ENCODE measurements at regions not wholly inside any gene's neighbourhood (a gene's known extent, or its start where the extent isn't known, plus 50 kb on each side); places are given as distances from the start of the nearest gene placed in this dataset.
"Not testable (repeated sequence)": the region's sequence is repeated elsewhere in the genome, so short reads cannot be mapped to it uniquely, and the experiment has no call there.

DNA sequence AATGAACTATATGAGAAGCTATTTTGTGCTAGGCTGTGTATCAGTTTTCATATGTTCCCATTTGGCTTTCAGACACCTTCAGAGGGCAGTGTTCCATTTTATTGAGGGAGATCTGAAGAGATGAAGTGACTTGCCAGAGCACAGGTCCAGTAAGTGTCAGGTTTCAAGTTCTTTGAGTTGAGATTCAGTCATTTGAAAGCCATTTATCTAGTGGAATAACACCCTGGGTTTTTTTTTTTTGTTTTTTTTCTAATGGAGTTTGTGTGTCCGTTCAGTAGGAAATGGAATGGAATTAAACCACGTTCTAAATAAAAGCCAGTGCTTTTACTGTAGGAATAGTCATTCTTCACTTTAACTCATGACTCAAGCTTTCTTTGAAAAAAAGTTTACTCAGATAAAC is 652.9 kb upstream of the USP24 start:
- Histone ChIP-seq H3K27ac (replicated peaks) (no peak overlapping the region), H3K27me3 (ENCODE audit: insufficient read depth, poor library complexity, severe bottlenecking) (peaks cover 4% of the 10 kb centered on the region), H3K4me3 (replicated peaks; ENCODE audit: insufficient read depth, low read length) (no peak overlapping the region)
- TF ChIP-seq POLR2AphosphoS5 (IDR thresholded peaks at IDR 0.05; ENCODE audit: low read depth) (no peak), SPI1 (IDR thresholded peaks at IDR 0.05; ENCODE audit: borderline replicate concordance, low read depth) (no peak), GABPA (IDR thresholded peaks at IDR 0.05; ENCODE audit: low read depth) (no peak)
- TF ChIP-seq, protein P1, sequence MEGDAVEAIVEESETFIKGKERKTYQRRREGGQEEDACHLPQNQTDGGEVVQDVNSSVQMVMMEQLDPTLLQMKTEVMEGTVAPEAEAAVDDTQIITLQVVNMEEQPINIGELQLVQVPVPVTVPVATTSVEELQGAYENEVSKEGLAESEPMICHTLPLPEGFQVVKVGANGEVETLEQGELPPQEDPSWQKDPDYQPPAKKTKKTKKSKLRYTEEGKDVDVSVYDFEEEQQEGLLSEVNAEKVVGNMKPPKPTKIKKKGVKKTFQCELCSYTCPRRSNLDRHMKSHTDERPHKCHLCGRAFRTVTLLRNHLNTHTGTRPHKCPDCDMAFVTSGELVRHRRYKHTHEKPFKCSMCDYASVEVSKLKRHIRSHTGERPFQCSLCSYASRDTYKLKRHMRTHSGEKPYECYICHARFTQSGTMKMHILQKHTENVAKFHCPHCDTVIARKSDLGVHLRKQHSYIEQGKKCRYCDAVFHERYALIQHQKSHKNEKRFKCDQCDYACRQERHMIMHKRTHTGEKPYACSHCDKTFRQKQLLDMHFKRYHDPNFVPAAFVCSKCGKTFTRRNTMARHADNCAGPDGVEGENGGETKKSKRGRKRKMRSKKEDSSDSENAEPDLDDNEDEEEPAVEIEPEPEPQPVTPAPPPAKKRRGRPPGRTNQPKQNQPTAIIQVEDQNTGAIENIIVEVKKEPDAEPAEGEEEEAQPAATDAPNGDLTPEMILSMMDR (IDR thresholded peaks at IDR 0.05; ENCODE audit: insufficient read depth, low read length) = no peak
- TF ChIP-seq, protein P2, sequence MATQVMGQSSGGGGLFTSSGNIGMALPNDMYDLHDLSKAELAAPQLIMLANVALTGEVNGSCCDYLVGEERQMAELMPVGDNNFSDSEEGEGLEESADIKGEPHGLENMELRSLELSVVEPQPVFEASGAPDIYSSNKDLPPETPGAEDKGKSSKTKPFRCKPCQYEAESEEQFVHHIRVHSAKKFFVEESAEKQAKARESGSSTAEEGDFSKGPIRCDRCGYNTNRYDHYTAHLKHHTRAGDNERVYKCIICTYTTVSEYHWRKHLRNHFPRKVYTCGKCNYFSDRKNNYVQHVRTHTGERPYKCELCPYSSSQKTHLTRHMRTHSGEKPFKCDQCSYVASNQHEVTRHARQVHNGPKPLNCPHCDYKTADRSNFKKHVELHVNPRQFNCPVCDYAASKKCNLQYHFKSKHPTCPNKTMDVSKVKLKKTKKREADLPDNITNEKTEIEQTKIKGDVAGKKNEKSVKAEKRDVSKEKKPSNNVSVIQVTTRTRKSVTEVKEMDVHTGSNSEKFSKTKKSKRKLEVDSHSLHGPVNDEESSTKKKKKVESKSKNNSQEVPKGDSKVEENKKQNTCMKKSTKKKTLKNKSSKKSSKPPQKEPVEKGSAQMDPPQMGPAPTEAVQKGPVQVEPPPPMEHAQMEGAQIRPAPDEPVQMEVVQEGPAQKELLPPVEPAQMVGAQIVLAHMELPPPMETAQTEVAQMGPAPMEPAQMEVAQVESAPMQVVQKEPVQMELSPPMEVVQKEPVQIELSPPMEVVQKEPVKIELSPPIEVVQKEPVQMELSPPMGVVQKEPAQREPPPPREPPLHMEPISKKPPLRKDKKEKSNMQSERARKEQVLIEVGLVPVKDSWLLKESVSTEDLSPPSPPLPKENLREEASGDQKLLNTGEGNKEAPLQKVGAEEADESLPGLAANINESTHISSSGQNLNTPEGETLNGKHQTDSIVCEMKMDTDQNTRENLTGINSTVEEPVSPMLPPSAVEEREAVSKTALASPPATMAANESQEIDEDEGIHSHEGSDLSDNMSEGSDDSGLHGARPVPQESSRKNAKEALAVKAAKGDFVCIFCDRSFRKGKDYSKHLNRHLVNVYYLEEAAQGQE (IDR thresholded peaks at IDR 0.05; ENCODE audit: insufficient replicate concordance, low read depth) = no peak
- DNase-seq (ENCODE audit: low read depth in 1 of 2, low spot score in 1 of 2) = no peak

DNA sequence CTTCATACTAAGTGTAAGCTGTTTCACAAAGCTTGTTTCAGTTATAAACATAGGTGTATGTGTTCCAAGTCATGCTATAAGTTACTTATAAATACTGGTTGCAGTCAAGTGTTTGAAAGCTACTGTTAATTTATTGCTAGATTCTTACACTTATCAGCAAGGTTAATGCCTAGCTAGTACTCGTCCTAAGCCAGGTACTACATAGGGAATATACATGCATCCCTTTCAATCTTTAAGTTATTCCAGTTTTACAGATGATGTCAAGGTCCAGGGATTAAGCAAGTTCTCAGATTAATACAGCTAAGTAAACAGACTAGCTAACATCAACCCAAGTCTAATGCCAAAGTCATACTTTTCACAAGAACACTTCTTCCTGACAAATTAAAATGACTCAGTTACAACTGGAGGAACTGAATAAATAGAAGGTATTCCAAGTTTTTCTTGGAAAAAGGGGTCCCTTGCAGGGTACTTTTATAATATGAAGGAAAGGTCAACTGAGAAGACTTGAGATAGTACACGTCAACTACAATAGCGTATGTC is 652.2 kb upstream of the USP24 start:
- Histone ChIP-seq H3K27me3 (ENCODE audit: insufficient read depth, poor library complexity, severe bottlenecking) (peaks cover 4% of the 10 kb centered on the region), H3K27ac (replicated peaks) (no peak overlapping the region), H3K4me3 (replicated peaks; ENCODE audit: insufficient read depth, low read length) (no peak overlapping the region)
- no peak for TF ChIP-seq GABPA (IDR thresholded peaks at IDR 0.05; ENCODE audit: low read depth)
- no peak for DNase-seq (ENCODE audit: low read depth in 1 of 2, low spot score in 1 of 2)

DNA sequence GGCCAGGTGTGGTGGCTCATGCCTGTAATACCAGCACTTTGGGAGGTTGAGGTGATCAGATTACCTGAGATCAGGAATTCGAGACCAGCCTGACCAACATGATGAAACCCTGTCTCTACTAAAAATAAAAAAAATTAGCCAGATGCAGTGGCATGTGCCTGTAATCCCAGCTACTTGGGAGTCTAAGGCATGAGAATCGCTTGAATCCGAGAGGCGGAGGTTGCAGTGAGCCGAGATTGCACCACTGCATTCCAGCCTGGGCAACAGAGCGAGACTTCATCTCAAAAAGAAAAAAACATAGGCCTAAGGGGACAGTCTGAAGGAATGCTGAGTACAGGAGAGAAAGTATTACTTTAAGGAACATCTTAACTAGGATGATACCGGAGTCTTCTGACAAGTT is 650.6 kb upstream of the USP24 start:
- not testable (repeated sequence) for DNase-seq (ENCODE audit: low read depth in 1 of 2, low spot score in 1 of 2); H3K27ac ChIP-seq (replicated peaks); H3K4me3 ChIP-seq (replicated peaks; ENCODE audit: insufficient read depth, low read length); H3K27me3 ChIP-seq (ENCODE audit: insufficient read depth, poor library complexity, severe bottlenecking)

DNA sequence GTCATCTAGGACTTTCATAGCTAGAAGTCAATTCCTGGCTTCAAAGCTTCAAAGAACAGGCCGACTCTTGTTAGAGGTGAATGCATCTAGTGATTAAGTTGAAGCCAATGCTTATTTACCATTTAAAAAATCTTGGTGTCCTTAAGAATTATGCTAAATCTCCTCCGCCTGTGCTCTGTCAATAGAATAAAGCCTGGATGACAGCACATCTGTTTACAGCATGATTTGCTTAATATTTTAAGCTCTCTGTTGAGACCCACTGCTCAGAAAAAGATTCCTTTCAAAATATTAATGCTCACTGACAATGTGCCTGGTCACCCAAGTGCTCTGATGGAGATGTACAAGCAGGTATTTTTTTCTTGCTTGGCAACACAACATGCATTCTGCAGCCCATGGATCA is 649.1 kb upstream of the USP24 start:
- TF ChIP-seq, protein P2 (IDR thresholded peaks at IDR 0.05; ENCODE audit: insufficient replicate concordance, low read depth) = no peak
- no peak for TF ChIP-seq SPI1 (IDR thresholded peaks at IDR 0.05; ENCODE audit: borderline replicate concordance, low read depth)
- no peak for TF ChIP-seq POLR2AphosphoS5 (IDR thresholded peaks at IDR 0.05; ENCODE audit: low read depth)
- TF ChIP-seq GABPA (IDR thresholded peaks at IDR 0.05; ENCODE audit: low read depth) = no peak
- TF ChIP-seq, protein P1 (IDR thresholded peaks at IDR 0.05; ENCODE audit: insufficient read depth, low read length) = no peak
- Histone ChIP-seq H3K4me3 (replicated peaks; ENCODE audit: insufficient read depth, low read length) (no peak overlapping the region), H3K27me3 (ENCODE audit: insufficient read depth, poor library complexity, severe bottlenecking) (peaks cover 4% of the 10 kb centered on the region), H3K27ac (replicated peaks) (no peak overlapping the region)
- no peak for DNase-seq (ENCODE audit: low read depth in 1 of 2, low spot score in 1 of 2)

DNA sequence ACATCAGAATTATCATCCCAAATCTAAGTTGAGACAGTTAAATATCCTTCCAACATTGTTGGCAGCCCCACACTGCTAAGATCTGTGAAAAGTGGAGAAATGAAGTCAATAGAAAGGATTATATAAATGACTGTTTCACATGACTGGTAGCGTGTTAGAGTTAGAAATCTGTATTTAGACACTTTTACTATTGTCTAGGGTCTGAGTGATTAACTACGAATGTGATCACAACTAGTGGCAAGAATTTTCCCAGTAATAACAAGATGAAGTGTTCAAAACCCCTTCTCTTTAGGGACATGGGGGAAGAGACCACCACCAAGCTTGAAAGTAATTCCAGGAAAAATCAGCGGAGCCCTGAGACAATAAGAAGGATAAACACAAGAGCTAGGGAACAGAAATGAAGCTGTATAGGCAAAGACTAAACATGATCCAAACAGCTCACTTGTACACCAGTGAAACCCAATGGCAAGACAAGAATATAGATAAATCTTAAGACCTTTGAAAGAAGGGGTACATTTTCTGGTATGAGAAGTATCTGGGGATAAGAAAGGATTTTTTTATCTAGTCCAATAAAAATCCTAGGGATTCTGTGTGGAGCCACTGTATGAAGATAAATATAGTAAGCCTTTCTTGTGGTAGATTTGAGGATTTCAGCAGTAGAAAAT is 646.6 kb upstream of the USP24 start:
- TF ChIP-seq POLR2AphosphoS5 (IDR thresholded peaks at IDR 0.05; ENCODE audit: low read depth) (no peak), GABPA (IDR thresholded peaks at IDR 0.05; ENCODE audit: low read depth) (no peak), SPI1 (IDR thresholded peaks at IDR 0.05; ENCODE audit: borderline replicate concordance, low read depth) (no peak)
- TF ChIP-seq, protein P2 (IDR thresholded peaks at IDR 0.05; ENCODE audit: insufficient replicate concordance, low read depth) = no peak
- TF ChIP-seq, protein P1 (IDR thresholded peaks at IDR 0.05; ENCODE audit: insufficient read depth, low read length) = no peak
- DNase-seq (ENCODE audit: low read depth in 1 of 2, low spot score in 1 of 2) = no peak
- H3K27me3 ChIP-seq (ENCODE audit: insufficient read depth, poor library complexity, severe bottlenecking) = peaks cover 6% of the 10 kb centered on the region
- H3K4me3 ChIP-seq (replicated peaks; ENCODE audit: insufficient read depth, low read length) = no peak overlapping the region
- no peak overlapping the region for H3K27ac ChIP-seq (replicated peaks)
